ENCODE measurements at regions not wholly inside any gene's neighbourhood (a gene's known extent, or its start where the extent isn't known, plus 50 kb on each side); places are given as distances from the start of the nearest gene placed in this dataset.

- H3K4me2 ChIP-seq (ENCODE audit: low read depth, low read length, poor library complexity, severe bottlenecking): no peak overlapping the region
- no peak overlapping the region for H2AFZ ChIP-seq (ENCODE audit: low read depth, low read length, severe bottlenecking)
- no peaks in the 10 kb centered on the region for H3F3A ChIP-seq (ENCODE audit: insufficient read depth)
- H3K27ac ChIP-seq (ENCODE audit: low read depth, low read length): no peak overlapping the region
- no peak overlapping the region for H3K4me3 ChIP-seq (ENCODE audit: insufficient read depth, low read length, poor library complexity, severe bottlenecking)
- no peak overlapping the region for H3K9ac ChIP-seq (ENCODE audit: low read length)
- H3K9me3 ChIP-seq (ENCODE audit: insufficient read depth, low read length): no peaks in the 10 kb centered on the region
- no peaks in the 10 kb centered on the region for H4K20me1 ChIP-seq (ENCODE audit: low read depth, low read length)
- TF ChIP-seq EZH2phosphoT487 (conservative IDR thresholded peaks at IDR 0.05; ENCODE audit: low read length) (no peak), CTCF (IDR thresholded peaks at IDR 0.05; ENCODE audit: insufficient read depth, low read length, poor library complexity, severe bottlenecking) (no peak)
- H3K36me3 ChIP-seq (ENCODE audit: low read length): no peaks in the 10 kb centered on the region
- no peaks in the 10 kb centered on the region for H3K9me2 ChIP-seq (replicated peaks; ENCODE audit: insufficient read depth, low read length)
- no peaks in the 10 kb centered on the region for H3K27me3 ChIP-seq (ENCODE audit: low read length)
- no peaks in the 10 kb centered on the region for H3K79me2 ChIP-seq (ENCODE audit: insufficient read depth, low read length)
These were observed 152.5 kb downstream of the EDEM1 start for GRCh38 chr3:5339967-5340535.

DNA sequence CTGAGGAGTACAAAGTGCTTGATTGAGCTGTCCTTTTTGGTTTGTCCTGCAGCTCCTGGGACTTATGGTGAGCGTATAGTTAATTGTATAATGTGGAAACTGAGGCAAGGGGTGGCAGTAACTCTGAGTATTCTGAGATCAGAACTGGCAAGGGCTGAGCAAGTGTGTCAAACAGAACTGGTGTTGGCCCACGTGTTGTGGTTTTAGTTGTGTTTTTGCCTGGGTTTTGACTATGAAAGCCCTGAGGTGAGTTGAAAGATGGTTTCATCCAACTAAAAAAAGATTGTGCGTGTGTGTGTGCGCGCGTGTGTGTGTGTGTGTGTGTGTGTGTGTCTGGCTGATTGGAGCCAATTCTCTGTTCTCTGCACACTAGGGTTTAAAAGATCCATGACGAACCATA, 154.1 kb downstream of the EDEM1 start:
- H3F3A ChIP-seq (ENCODE audit: insufficient read depth): no peaks in the 10 kb centered on the region
- no peak overlapping the region for H3K4me3 ChIP-seq (ENCODE audit: insufficient read depth, low read length, poor library complexity, severe bottlenecking)
- H2AFZ ChIP-seq (ENCODE audit: low read depth, low read length, severe bottlenecking): no peak overlapping the region
- no peaks in the 10 kb centered on the region for H3K36me3 ChIP-seq (ENCODE audit: low read length)
- H3K27ac ChIP-seq (ENCODE audit: low read depth, low read length): no peak overlapping the region
- no peaks in the 10 kb centered on the region for H3K9me3 ChIP-seq (ENCODE audit: insufficient read depth, low read length)
- H3K4me2 ChIP-seq (ENCODE audit: low read depth, low read length, poor library complexity, severe bottlenecking): no peak overlapping the region
- H3K9me2 ChIP-seq (replicated peaks; ENCODE audit: insufficient read depth, low read length): no peaks in the 10 kb centered on the region
- no peaks in the 10 kb centered on the region for H4K20me1 ChIP-seq (ENCODE audit: low read depth, low read length)
- TF ChIP-seq EZH2phosphoT487 (conservative IDR thresholded peaks at IDR 0.05; ENCODE audit: low read length) (no peak), CTCF (IDR thresholded peaks at IDR 0.05; ENCODE audit: insufficient read depth, low read length, poor library complexity, severe bottlenecking) (no peak)
- H3K27me3 ChIP-seq (ENCODE audit: low read length): no peaks in the 10 kb centered on the region
- H3K79me2 ChIP-seq (ENCODE audit: insufficient read depth, low read length): no peaks in the 10 kb centered on the region
- no peak overlapping the region for H3K9ac ChIP-seq (ENCODE audit: low read length)

GRCh38 chr3:5343459-5343858, 156.0 kb downstream of the EDEM1 start:
- H3K36me3 ChIP-seq (ENCODE audit: low read length): no peaks in the 10 kb centered on the region
- no peak overlapping the region for H2AFZ ChIP-seq (ENCODE audit: low read depth, low read length, severe bottlenecking)
- no peaks in the 10 kb centered on the region for H3K79me2 ChIP-seq (ENCODE audit: insufficient read depth, low read length)
- H3K9me2 ChIP-seq (replicated peaks; ENCODE audit: insufficient read depth, low read length): no peaks in the 10 kb centered on the region
- TF ChIP-seq EZH2phosphoT487 (conservative IDR thresholded peaks at IDR 0.05; ENCODE audit: low read length) (no peak), CTCF (IDR thresholded peaks at IDR 0.05; ENCODE audit: insufficient read depth, low read length, poor library complexity, severe bottlenecking) (no peak)
- no peaks in the 10 kb centered on the region for H4K20me1 ChIP-seq (ENCODE audit: low read depth, low read length)
- H3K4me3 ChIP-seq (ENCODE audit: insufficient read depth, low read length, poor library complexity, severe bottlenecking): no peak overlapping the region
- no peaks in the 10 kb centered on the region for H3K27me3 ChIP-seq (ENCODE audit: low read length)
- H3K9ac ChIP-seq (ENCODE audit: low read length): no peak overlapping the region
- no peak overlapping the region for H3K4me2 ChIP-seq (ENCODE audit: low read depth, low read length, poor library complexity, severe bottlenecking)
- no peaks in the 10 kb centered on the region for H3K9me3 ChIP-seq (ENCODE audit: insufficient read depth, low read length)
- H3K27ac ChIP-seq (ENCODE audit: low read depth, low read length): no peak overlapping the region
- H3F3A ChIP-seq (ENCODE audit: insufficient read depth): no peaks in the 10 kb centered on the region
